HPDE6-E6E7 (cell line): ENCODE measurements at regions not wholly inside any gene's neighbourhood (a gene's known extent, or its start where the extent isn't known, plus 50 kb on each side); places are given as distances from the start of the nearest gene placed in this dataset.

Source experiments
- DNase-seq: peaks from one replicate; pipeline ENCODE4 v3.0.0; 2011; ENCODE audit warnings: missing footprints; ENCODE audit errors: extremely low spot score

DNA sequence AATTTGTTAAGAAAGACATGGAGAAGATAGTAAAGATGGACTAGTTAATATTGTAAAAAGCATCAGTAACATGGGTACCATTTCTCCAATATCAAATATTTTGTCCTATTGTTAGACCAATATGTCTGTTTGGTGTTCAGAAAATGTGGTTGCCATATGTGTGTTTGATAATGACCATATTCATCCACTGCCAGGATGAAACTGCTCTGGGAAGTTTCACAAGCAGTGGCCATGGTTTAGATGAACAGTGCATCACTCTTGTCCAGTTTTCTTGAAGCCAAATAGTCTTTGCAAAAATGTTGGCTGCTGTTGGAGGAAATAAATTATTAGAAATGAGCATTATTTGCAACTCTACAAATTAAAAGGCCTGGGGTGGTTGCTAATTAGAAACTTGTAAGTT, 333.8 kb downstream of the NUF2 start:
- no peak for DNase-seq

DNA sequence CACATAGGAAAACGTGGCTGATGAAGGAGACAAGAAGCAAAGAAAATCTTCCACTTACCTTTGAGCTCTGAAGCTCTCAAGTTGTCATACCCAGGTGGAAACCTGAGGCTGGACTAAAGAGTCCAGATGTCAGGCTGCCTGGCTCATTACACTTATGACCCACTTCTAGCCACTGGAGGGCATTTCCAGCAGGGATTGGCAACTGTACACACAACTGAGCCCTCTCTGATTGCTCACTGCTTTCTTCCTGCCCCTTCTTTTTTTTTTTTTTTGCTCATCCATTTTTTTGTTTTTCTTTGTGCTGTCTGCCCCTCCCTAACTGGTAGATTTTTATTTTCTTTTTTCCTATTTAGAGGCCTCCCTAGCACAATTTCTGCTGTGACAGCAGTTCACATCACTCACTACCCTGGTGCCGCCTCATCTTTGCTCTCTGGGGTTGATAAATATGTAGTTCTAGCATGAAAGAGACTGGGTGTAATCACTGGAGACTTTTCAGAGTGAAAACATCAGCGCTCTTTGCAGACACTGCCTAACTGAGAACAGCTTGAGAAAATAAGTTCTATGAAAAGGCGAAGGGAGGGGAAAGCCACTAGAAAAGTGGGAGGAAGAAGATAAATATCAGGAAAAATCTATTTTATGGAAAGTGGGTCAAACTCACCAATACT, 334.5 kb downstream of the NUF2 start:
- no peak for DNase-seq

DNA sequence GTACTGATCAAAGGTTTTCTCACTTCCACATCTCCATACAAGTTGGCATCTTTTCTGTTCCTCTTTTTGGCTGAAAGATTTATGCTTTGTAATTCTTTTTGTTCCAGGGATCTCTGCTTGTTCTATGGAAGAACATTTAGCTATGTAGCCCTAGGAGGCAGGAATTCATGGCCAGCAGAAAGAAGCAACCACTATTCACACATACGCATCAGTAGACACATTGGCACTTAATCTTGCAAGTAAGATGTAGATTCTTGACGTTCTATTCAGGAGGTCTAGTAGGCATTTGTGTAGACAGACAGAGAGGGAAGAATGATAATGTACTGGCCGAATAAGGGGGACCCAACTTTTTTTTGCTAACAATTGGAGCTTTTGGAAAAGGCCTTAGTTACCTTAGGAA, 336.0 kb downstream of the NUF2 start:
- DNase-seq: no peak

DNA sequence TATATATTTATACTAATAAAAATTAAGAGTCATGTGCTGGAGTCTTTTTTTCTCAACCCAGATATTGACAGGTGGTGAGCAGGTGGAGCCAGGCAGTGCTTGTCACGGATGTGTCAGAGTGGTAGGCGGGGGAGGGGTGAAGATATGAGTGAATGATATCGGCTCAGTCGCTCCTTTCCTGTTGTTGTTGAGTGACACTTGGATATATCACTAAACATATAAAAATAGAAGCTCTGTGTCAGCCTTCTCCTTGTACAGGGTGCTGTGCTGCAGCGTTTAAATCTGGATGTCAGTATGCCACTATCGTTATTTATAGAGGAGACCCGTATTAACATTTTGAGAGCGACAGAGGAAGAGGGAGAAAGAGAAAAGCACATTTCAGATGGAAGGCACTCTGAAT, 339.6 kb downstream of the NUF2 start:
- DNase-seq: no peak

DNA sequence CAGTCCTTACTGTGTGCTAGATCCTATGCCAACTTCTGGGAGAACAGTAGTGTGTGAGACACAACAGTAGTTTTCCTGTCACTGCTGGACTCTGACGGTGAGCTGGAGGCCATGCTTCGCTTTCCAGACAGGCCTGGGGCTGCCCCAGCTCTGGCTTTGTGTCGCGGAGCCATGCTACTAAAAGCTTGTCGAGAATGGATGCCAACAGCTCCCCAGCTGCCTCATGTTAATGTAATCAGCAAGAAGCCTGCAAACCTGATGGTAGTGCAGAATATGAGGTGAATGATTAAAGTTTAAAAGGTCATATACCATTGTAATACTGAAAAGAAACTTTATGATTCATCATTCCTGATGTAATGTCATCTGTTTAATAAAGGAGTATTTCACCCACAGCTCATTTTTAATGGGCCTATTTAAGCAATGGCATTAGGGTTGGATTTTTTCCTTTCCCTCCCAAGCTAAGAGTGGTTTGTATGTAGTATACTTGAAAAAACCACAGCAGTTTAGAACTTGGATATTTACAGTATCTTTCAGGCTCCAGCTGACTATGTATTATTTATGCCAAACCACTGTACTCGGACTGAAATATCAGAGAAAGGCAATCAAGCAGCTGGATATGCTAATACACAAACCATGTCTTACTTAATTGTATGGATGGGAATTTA, 343.0 kb downstream of the NUF2 start:
- no peak for DNase-seq

DNA sequence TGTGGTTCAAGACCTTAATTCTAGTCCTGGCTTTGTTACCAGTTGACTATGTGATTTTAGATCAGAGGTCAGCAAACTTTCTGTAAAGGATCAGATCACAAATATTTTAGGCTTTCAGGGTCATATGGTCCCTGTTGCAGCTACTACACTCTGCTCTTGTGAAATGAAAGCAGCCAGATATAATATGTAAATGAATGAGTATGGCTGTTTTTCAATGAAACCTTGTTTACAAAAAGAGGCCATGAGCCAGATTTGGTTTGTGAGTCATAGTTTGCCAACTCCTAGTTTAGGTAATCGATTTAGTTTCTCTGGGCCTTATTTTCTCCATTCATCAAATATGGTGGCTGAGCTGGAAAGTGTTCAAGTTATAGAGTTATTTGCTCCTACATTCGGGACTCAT, 346.7 kb downstream of the NUF2 start:
- DNase-seq: no peak

DNA sequence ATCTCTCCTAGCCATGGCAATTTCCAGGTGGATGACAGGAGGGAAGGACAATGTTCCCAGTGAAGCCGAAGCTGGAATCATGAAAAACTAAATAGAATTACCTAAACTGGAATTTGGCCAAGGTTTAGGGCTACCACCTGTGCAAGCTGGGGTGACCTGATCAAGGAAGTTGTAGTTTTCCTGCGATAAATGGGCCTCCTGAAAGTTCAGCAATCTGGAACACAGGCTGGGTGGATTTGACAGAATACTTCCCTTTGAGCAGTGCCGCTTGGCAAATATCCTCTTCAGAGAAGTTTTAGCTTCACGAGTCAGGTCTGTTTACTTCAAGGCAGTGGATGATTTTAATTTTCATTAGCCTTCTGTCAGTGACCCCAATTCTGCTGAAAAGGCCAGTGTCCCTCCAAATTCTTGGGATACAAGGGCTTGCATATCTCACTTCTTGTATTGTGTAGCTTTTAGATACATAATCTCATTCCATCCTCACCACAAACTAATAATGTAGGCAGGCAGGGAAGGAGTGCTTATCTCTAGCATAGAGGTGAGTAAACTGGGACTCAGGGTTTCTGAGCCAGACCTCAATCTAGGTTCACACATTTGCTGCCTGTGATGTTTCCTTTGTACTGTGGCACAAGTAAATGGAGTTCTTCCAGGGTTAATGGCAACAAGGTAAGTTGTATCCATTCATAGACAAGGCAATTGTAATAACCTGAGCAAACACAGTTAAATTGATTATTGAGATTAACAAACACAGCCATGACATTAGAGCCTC, 349.4 kb downstream of the NUF2 start:
- no peak for DNase-seq

DNA sequence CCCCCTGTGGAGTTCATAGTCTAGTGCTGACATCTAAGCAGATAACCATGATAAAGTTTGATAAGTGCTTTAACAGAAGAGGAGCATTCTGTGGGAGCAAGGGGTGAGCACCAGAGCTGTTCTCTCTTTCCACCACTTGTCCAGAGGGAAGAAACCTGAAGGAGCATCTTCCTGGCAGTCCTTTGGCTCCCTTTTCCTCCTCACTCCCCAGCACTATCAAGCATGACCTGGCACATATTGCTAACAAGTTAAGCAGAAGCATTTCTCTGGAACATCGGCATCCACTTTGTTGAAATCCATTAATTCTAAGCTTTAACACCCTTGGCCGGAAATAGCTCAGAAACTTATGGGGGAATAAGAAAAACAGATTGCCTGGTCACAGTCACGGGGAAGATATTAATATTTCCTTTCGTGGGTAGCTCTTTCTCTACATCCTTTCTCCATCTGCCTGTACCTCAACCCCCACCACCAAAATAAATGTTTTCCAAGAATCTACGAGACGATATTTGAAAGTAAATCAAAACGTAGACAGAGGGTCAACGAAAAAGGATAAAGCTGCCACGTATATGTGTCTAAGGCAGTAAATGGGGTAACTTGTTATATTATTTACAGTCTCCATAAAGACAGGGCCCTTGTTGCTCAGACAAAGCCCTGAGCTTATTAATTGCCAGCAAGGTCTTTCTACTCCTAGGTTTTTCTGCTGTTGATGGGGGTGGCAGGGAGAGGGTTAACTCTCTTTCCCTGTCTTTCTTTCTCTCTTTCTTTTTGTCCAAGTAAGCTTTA, 351.4 kb downstream of the NUF2 start:
- no peak for DNase-seq

DNA sequence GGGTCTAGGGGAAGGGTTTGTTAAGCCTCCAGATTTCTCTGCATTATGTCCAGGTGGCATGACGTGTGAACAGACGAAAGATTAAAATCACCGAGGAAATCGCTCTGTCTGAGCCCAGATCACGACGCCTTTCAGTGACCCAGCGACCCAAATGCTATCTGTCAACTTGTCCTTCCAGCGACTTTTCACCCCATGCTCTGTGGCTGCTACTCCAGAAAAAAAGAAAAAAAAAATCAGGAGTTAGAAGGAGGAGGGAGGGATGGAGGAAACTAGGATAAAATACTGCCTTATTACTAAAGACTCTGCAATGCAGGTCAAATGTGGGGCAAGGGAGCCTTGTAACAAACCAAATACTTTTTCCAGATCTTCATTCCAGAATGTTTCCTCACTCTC, 352.0 kb downstream of the NUF2 start:
- DNase-seq: no peak

DNA sequence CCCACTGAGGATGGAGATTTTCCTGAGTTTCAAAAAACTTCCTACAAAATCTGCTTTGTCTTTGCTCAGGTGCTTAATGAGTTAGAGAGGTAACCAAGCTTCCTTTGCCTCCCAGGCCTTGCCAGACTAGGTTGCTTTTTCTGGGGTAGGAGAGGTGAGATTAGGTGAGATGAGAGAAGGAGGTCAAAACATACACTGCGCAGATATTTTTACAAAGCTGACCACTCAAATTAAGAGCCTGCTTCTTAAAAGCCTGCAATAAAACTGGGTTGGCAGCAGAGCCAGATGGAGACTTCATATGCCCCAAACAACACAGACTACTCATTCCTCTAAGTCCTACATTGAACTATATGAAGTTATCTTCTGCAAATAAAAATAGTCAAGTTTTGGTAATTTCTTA, 352.5 kb downstream of the NUF2 start:
- no peak for DNase-seq

DNA sequence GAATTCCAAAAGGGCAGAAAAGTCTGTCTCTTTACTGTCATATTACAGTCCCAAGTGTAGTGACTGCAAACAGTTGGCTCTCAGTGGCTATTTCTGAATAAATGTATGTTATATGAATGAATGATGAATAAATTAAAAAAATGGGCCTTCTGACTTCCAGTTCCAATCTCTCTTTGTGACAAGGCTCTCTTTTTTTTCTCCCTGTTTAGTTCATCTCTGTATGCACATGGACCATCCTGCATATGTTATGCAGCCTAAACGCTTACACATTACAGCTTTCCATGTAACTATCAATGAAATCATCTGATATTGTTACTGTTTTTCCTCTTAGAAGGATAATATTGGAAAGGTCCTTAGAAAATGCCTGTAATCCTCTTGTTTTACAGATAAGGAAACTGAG, 363.0 kb downstream of the NUF2 start:
- DNase-seq: no peak

DNA sequence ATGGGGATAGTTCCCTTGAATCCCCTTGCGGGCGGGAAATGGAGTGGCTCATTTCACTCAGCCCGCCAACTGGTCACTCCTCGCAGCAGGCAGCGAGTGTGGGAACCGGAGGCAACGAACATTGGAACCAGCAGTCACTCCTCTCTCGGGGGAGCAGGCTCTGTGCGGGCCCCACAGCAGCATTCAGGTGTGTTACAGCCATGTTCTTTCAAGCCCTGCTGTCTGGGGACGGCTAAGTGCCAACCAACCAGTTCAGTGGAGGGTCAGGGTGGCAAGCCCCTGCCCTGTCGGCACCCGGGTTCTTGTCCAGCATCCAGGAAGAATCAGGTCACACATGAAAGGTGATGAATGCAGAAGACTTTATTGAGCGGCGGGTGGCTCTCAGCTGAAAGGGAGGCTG, 370.5 kb downstream of the NUF2 start:
- DNase-seq: no peak

DNA sequence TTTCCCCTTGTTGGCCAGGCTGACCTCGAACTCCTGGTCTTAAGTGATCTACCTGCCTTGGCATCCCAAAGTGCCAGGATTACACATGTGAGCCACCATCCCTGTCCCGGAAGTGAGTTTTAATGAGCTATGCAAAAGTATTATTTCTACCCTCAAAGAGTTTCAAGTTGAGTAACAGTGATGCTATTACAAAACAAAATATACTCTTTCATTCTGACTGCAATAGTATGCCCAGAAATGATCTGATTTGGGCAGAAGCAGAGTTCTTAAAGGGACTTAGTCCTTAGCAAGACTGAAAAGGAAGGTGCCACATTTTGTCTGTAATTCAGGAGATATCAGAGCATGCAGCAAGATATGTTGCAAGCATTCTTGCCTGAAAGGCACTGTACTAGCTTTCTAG, 375.4 kb downstream of the NUF2 start:
- no peak for DNase-seq

DNA sequence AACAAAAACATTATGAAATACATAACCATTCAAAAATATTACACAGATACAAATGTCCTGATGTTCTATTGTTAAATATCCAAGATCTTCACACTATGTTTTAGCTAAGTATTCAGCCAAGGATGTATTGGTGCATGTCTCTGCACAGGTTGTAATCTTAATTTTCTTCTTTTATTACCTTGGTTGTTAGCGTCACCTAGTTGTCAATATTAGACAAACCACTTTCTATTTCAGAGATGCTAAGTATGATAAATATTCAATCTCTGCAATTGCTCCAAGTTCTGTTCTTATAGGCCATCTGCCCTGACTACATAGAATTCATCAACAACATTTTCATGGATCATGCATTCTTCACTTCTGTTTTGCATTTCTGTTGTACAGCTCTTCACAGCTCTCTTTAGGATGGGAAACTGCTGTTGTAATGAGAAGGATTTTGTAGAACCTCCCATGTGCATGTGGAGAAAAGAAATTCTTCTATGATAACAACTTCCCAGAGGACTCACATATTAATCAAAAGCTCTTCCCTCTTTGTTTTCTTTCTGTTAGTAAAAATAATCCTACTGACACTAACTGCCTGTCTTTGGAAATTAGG, 380.1 kb downstream of the NUF2 start:
- DNase-seq: no peak

DNA sequence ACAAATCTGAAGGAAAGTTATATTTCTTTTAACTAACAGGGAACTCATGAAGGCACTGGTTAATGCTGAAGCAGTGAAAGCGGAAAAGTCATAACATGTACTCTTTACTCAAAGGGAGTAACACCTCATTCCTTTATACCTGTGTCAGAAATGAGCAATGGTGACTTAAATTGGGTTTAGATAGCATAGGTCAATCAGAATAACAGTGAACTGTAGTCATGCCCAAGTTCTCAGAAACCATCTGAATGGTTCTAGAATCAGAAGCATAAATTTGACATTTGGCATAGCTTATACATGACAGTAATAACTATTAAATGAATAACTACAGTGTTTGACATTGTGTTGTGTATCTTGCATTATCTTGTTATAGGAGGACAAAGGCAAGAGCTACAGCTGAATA, 382.0 kb downstream of the NUF2 start:
- peak; percentile 13 for DNase-seq

DNA sequence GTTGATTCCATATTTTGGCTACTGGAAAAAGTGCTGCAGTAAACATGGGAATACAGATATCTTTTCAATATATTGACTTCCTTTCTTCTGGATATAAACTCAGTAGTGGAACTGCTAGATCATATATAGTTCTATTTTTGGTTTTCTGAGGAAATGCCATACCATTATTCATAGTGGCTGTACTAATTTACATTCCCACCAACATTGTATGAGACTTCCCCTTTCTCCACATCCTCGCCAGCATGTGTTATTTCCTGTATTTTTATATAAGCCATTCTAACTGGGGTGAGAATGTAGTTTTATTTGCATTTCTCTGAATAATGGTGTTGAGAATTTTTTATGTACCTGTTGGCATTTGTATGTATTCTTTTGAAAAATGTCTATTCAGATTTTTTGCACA, 385.2 kb downstream of the NUF2 start:
- no peak for DNase-seq

DNA sequence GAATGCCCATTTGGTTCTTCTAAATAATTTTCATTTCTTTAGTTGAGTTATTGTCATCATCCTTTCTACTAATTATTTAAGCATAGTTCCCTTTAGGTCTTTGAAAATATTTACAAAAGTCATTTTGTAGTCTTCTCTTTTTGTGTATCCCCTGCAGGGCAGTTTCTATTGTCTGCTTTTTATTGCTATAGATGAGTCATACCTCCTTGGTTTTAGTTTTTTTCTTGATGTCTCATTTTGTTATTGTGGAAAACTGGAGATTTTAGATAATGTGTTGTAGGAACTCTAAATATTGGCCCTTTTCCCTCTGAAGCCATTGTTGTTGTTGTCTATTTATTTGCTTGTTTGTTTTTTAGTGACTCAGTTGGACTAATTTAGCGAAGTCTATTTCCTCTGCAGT, 387.9 kb downstream of the NUF2 start:
- no peak for DNase-seq

DNA sequence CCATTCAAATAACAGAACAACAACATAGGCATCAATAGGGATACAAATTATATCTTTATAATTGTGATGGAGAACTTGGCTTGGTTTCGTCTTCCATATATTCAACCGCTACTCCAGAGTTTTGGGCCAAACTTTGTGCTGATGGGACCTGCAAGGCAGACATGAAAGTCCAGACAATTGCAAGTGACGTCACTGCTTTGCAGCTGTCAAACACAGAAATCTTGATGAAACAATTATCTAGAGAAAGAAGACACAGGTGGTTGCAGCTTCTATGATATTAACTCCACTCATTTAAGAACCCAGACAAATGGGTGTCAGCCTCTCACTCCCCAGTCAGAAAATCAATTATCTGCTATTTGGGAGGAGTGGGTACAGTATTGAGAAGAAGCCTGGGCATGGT, 390.6 kb downstream of the NUF2 start:
- no peak for DNase-seq

DNA sequence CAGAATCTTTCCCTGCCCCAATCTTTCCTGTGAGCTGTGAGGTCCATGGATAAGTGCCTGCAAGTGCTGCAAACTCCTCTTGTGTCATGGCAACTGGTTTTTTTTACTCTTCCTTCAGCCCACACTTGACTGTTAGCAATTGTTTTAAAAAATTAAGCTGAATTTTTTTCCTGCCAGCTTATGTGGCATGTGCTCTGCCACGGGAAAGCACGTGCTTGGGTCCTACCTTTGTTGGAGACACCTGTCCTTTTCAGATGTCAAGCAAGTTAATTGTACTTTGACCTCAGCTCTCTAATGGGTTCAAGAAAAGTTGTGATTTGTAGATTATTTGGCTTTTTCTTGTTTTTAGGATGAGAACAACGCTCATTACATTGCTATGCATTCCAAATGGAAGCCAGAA, 398.5 kb downstream of the NUF2 start:
- no peak for DNase-seq

DNA sequence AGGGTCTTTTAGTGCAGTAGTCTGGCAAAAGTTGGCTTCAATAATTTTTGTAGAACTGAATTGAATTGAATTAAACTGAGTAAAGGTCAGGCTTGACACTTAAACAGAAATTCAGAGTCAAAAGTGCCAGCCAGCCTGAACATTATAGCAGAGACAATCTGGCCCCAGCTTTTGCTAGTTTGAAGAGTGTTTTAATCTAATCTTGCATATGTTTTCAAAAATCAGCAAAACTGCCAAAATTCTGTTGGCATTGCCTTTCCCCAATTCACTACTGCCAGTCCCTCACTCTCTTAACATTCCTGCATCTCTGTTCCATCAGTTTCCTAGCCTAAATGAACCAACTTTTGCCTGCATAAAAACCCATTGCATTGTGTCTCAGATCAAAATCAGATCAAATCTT, 403.8 kb downstream of the NUF2 start:
- no peak for DNase-seq

DNA sequence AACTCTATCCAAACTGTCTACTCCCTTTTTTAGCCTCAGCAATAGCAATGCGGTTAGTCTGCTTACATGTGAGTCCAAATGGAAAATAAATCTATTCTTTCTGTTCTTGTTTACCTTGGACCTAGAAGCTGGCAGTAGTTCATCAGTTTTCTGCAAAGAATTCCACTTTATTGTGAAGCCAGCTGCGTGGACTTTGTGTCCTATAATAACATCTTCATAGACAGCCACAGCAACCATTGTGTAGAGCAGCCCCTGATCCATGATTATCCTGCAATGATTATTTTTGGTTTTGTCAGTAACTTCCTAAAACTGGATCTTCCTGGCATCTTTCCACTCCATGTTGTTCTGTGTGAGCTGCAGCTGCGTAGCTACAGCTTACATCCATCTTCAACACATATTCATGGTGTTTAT, 408.7 kb downstream of the NUF2 start:
- no peak for DNase-seq

DNA sequence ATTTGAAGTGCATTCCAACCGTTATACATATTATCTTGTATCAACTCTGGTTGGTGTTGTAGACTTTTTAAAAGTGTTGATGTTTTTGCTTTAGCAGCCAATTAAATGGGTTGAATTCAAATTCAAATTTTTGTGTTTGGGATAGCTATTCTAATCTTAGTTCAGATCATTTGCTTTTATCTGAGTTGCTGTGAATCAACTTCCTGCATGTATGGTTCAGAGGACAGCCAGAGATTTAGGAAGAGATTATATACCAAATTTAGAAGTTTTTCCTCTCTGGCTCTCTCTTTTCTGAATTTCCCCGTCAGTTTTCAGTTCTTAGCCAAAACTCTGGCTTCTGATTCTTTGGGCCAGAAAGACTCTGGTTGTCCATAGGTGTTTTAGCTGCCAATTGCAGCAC, 415.5 kb downstream of the NUF2 start:
- DNase-seq: no peak
